ENCODE measurements at regions not wholly inside any gene's neighbourhood (a gene's known extent, or its start where the extent isn't known, plus 50 kb on each side); places are given as distances from the start of the nearest gene placed in this dataset.

DNA sequence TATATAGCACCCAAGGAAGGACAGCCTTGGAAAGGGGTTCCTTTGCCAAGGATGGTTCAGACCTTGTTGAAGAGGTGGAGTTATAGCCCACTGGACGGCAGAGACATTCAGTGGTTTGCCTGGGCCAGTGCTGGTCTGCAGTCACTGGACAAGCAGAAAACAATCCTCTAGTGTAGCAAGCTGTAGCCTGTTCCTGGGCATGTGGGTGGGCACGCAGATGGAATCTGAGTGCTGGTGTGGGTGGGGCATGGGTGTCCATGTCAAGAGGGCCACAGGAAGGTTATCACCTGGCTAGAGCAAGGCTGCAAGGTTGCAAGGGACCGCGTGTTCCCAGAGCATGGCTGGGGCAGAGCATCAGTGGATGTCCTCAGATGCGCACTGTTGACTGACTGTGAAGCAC is 244.7 kb downstream of the PTPRU start:
- intact Hi-C loops (cut with DNase I): no loop called here

DNA sequence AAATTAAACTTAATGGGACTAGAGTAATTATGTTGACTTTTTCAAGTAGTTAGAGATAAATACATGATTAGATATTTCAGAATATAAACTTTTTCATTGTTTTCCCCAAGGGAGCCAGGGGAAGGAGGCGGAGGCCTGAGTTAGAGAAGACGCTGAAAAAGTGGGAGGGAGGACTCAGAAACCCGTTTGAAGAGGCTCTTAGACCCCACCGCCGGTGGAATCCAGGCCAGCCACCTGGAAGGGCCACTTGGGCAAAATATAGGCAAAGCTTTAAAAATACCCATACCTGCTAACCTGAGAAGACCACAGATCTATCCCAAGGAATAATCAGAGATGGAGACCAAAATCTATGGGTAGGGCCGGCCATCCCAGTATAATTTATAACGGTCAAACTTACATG is 242.6 kb downstream of the PTPRU start:
- intact Hi-C loops (cut with DNase I): no loop called here

More for the DNA sequence above, 244.7 kb downstream of the PTPRU start:
- ATAC-seq (no peak), DNase-seq (ENCODE audit: low spot score) (no peak)

DNA sequence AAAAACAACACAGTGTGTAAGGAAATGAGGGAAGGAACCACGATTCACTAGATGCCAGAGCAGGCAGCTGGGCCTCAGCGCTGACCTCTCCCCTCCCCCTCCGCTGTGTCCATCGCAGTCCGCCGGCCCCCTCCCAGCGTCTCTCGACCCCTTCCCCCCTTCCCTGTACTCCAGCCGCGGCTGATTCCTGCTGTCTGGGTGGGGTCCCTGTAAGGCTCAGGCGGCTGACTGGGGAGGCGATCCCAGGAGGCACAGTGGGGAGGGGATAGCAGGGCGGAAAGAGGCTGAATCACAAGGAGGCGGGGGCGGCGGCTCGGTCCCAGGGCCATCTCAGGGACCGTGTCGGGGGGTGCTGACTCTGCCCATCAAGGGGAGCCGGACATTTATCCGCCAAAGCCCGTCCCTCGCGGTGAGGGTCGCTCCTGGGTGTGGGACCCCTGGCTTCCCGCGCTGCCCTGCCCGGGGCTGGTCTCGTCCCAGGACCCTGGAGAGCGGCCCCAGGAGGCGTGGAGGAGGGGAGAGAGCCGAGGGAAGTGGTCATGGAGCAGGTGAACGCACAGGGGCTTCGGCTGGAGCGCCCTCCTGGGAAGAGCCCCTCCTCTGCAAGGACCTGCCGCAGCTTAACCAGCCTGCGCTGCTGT is 241.9 kb downstream of the PTPRU start:
- intact Hi-C loops (cut with DNase I): no loop called here
- DNase-seq (ENCODE audit: low spot score): no peak
- no peak for ATAC-seq

More for the DNA sequence above, 242.6 kb downstream of the PTPRU start:
- DNase-seq (ENCODE audit: low spot score): no peak
- ATAC-seq: no peak

DNA sequence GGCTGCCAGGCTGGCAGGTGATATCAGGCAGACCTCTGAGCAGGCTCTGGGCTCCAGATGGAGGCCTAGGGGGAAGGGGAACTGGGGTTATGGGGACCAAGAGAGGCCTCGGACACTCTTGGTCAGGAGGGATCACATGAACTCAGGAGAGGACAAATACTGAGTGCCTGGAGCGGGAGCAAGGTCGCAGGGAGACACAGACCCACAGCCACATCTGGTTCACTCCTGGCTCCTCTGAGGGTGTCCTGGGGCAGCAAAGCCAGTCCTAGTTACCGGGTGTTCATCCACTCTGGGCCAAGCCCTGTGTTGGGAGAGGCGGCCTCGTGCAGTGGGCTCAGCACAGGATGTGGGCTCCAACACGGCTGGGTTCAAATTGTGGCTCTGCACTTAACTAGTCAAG is 239.0 kb downstream of the PTPRU start:
- intact Hi-C loops (cut with DNase I): no loop called here
- DNase-seq (ENCODE audit: low spot score): no peak

DNA sequence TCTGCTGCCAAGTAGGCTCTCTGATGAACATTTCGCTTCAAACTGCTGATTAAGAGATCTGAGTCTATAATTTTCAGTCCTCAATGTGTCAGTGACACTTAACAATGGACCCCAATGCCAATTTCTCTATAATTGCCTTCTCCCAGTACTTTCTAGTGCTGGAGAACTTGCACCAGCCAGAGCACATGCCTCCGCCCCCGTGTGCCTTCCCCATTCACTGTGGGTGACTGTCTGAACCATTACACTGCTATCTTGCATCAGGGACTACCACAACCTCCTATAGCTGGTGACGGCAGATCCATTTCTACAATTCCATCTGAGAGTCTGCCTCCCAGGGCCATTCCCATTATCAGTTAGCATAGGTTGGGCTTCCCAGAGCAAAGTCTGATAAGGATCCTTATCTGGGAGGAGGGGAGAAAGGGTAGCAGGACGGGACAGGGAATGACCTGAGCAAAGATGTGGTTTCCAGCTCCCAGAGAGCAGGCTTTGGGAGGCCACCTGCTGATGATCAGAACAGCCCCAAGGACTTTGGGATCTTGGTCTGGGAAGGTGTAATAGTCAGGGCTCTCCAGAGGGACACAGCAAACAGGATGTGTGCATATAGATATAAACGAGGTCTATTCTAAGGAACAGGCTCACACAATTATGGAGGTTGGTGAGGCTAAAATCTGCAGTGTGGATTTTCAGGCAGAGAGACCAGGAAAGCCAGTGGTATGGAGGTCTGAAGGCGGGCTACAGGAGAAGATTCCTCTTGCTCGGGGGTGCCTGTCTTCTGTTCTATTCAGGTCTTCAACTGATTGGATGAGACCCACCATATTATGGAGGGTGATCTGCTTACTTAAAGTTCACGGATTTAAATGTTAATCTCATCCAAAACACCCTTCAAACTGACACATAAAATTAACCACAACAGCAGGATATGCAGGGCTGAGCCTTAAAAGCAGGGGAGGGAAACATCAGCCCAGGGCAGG is 238.2 kb downstream of the PTPRU start:
- intact Hi-C loops (cut with DNase I): no loop called here
- DNase-seq (ENCODE audit: low spot score): no peak
- ATAC-seq: no peak

More for the DNA sequence above, 239.0 kb downstream of the PTPRU start:
- no peak for ATAC-seq

DNA sequence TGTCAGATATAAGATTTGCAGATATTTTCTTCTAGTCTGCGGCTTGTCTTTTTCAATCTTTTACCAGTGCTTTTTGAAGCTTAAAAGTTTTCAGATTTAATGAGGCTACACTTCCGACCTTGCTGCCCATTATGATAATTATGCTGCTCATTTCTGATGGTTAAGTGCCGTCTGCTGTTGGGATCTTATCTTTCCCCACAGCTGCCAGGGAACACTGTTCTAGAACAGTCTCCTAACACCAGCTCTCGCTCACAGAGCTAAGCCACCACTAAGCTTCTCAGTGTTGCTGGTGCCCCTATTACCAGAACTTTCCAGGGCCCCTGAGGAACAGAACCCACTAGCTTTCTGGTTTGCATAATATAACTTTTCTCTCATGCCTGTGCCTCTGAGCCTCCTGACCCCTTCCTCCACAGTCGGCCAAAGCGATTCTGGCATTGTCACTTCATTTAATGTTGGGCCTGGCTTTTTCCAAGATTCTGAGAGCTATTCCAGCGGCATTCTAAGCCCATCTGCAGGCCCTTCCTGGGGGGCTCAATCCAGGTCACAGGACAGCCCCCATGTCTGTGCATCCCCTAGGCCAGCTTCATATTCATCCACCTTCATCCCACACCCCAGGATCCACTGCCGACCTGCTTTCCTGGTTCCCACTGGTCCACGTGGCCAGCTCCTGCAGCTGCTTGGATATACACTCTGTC is 237.0 kb downstream of the PTPRU start:
- intact Hi-C loops (cut with DNase I): no loop called here
- DNase-seq (ENCODE audit: low spot score) (no peak), ATAC-seq (no peak)

DNA sequence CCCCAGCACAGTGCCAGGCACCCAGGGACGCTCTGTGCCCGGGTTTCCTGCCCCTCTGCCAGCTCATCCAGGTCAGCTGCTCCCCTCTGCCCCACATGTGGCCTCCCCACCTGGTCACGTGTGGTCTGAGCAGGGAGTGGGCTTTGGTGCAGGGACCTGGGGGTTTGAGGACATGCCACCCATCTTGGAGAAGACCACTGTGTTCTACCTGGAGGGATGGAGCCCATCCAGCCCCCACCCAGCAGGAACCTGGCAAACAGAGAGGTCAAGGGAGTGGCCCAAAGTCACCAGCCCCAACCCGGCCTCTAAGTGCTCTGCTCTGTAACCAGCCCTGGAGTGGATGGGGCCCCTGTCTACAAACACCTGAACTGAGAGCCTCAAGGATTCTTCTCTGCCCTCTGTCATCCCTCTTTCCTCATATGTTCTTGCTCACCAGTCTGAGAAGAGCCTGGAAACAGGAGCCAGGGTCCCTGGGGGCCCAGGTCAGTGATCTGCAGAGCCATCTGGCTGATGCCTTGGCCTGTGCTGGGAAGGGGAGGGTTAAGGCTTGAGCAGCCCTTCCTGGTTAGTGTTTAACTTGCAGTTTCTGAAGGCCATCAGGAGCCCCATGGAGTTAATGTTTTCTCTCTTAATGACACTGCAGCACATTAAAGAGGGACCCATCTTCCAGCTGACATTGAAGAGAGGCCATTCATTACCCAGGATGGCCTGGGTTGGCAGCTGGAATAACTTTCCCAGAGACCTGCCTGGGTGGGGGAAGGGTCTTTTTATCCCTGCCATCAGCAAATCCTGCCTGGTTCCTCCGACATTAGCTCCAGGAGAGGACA is 235.4 kb downstream of the PTPRU start:
- intact Hi-C loops (cut with DNase I): no loop called here
- DNase-seq (ENCODE audit: low spot score) (no peak), ATAC-seq (no peak)

DNA sequence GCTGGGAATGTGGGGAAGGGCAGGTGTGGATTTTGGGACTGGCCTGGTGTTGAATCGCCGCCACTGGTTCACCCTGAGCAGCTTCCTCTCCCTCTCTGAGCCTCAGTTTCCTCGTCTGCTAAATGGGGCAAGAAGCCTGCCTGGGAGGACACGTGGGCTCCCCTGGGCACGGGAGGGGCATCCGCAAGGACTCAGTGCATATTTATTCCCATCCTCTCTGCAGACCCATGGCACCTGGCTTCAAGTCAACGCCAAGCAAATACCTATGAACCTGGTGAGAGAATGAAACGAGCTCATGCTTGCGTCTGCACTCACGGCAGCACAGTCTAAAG is 234.4 kb downstream of the PTPRU start:
- intact Hi-C loops (cut with DNase I): no loop called here
- DNase-seq (ENCODE audit: low spot score) (no peak), ATAC-seq (no peak)

DNA sequence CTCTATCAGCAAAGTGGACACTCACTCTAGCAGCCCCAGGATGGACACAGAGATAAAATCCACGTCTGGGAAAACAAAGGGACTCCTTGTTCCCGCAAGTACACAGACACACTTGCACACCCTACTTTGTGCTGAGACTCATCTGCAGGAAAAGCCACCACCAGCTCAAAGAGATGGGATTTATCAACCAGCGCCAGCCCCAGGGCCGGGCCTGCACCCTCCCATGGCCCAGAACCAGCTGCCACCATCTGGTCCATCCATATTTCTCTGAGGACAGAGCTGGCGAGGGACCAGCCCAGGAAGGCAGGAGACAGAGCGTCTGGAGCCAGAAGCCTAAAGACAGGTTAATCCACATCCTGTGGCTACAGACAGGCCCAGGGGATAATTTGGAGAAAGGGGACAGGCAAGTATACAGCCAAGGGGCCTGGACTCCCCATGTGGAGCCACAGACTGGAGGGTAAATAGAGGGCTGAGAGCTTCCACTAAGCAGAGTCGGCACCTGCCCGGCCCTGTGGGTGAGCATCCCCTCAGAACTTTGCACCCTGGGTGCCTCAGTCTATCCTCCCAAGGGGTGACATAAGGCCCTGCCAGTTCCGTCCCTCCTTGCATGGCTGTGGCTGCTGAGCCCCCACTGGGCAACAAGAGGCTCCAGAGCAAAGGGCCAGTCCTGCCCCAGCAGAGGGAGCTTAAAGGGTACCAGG is 233.9 kb downstream of the PTPRU start:
- no peak for DNase-seq (ENCODE audit: low spot score)
- no peak for ATAC-seq
- intact Hi-C loops (cut with DNase I): no loop called here

DNA sequence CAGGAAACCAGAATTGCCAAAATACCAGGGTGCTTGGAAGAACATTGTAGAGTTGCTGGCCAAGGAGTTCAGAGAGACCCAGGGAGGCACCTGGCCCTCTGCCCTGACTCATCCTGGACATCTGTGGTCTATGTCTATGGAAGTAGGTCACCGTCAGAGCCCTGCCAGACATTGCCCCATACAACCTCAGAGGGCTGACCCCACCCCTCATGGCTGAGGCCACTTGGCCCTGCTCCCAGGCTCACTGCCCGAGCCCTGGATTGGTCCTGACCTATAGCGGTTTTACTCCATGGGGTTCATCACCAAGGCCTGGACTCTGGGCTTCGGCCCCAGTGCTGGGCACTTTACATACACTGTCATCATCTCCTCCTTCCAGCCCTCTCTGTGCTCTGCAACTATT is 233.1 kb downstream of the PTPRU start:
- no peak for DNase-seq (ENCODE audit: low spot score)
- ATAC-seq: peak; percentile 52
- intact Hi-C loops (cut with DNase I): no loop called here

DNA sequence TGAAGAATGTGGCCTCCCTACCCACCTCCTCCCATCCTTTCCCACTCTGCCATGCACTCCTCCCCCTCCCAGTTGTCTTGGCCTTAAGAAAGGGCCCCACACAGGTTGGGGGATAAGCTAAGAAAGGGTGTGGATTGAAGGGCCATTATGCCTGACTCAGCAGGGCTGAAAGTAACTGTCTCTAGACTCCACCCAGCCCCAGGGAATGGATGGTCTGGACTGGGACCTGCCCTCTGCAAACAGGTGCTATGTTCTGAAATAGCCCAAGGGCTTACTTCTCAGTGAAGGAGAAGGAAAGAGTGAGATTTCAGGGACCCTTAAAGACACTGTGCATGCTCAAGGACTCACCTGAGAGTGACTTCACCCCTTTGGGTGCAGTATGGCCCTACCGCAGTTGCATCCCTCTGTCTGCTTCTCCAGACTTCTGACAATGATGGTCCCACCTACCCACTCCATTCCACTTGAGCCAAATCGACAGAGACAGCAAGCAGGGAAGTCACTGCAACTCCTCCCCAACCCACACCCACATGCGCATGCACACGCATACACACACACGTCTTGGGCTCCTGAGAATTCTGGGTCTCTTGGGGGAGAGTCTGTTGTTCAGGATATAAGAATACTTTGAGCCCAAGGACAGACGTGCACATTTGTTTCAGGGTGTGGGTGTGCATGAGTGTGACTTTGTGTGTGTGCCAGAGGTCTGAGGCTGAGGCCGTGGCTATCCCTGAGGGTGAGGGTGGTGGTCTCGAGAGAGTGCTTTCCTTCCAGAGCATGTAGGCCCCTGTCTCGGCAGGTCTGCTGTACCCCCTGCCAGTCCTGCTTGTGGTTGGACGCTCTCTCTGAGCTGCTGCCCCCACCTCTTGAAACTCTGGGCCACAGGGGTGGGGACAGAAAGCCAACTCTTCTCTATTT is 231.9 kb downstream of the PTPRU start:
- DNase-seq (ENCODE audit: low spot score) (no peak), ATAC-seq (no peak)
- intact Hi-C loops (cut with DNase I): no loop called here

DNA sequence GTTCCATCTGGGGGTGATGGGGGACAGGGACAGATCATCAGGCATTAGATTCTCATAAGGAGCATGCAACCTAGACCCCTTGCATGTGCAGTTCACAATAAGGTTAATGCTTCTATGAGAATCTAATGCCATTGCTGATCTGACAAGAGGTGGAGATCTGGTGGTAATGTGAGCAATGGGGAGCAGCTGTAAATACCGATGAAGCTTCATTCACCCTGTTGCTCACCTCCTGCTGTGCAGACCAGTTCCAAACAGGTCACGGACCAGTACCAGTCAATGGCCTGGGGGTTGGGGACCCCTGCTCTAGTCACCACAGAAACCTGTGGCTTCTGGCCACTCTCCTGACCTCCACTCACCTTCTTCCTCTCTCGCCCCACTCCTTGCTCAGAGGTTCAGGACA is 229.9 kb downstream of the PTPRU start:
- no peak for DNase-seq (ENCODE audit: low spot score)
- ATAC-seq: no peak
- intact Hi-C loops (cut with DNase I): no loop called here

DNA sequence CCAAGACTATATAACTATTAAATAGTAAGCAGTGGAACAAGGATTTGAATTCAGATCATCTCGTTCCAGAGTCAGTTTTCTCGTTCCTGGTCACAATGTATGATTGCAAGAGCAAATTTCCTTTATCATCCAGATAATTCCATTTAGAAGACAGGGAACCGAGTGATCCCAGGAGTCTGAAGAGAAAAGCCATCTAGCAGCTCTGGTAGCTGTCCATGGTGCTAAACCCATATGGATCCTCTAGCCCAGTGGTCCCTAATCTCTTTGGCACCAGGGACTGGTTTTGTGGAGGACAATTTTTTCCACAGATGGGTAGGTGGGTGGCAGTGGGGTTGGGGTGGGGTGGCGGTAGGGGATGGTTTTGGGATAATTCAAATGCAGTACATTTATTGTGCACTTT is 229.4 kb downstream of the PTPRU start:
- no peak for ATAC-seq
- intact Hi-C loops (cut with DNase I): no loop called here
- DNase-seq (ENCODE audit: low spot score): no peak

DNA sequence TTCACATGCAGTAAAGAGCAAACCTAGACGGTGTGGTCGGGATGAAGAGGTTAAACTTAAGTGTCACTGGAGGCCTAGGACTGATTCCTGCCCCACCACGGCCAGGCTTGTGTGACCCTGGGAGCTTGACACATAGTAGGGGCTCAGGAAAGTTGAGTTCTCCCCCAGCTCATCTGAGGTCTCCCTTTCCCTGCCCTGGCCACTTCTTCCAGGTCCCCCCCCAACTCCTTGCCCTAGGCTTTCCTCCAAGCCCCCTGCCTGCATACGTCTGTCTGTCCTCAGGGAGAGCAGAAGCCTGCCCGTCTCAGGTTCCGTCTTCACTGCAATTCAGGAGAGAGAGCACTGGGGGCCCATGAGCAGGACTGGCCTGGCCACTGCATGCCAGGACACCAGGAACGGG is 225.8 kb downstream of the PTPRU start:
- intact Hi-C loops (cut with DNase I): no loop called here
- DNase-seq (ENCODE audit: low spot score): no peak
- no peak for ATAC-seq

DNA sequence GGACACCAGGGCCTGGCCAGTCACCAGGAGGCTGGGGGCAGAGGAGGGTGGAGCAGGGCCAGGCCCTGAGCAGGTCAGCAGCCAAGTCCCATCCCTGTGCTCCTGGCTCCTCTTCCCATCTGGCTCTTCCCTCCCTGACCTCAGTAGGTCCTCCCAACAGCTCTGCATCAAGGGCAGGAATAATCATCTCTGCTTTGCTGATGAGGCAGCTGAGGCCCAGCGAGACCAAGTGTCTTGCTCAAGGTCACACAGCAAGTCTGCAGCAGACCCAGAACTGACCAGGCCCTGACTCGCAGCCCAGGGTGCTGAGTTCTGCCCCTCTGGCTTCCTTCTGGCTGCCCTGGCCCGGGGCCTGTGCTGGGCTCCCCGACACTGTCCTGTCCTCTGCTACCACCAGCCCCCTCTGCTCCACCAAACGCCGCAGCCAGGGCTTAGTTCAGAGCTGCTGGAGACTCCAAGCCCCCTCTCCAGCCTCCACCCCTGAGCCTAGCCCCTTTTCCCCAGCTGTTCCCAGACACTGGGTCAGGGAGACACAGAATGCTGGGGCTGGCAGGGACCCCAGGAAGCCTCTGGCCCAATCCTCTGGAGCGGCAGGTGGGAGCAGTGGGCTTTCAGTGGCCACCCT is 224.9 kb downstream of the PTPRU start:
- DNase-seq (ENCODE audit: low spot score): peak; percentile 31
- no peak for ATAC-seq
- intact Hi-C loops (cut with DNase I): no loop called here

DNA sequence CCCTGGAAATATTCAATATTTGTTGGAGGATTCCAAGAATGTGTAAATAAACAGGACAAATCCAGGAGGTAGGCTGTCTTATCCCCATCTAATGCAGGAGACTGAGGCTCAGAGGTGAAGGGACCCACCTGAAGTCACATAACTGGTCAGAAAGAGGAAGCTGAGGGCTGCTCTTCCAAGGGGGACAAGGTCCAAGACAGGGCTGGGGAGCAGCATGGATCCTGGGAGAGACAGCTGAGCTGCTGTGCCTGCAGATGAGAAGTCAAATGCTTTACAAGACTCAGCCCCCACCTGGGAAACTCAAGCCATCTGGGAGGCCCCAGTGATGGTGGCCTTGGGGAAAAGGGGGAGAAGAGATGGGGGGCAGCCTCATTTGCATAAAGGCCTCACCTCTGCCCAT is 224.4 kb downstream of the PTPRU start:
- intact Hi-C loops (cut with DNase I): no loop called here
- no peak for ATAC-seq
- DNase-seq (ENCODE audit: low spot score): no peak

DNA sequence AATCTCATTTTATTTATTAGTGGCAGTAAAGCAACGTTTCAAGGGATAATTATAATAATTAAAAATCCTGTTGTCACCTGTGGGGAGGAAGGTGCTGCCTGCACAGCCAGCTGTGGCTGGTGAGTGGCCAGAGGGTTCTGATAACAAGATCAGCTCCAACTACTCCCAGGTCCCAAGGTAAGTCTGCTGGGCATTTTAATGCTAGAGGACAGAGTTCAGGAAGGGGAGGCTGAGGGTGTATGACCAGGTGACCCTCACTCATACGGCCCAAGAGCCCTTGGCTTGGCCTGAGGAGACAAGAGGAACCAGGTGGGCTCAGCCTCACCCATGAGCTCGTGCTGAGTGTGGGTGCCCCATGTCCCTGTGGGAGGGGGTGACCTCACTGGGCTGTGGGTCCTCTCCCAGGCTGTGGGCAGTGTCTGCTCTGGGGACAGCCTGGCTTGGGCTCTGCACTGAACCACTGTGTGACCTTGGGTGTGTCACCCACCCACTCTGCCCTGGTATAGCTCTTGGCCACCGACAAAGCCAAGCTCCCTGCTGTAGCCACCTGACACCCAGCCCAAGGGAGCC is 223.8 kb downstream of the PTPRU start:
- DNase-seq (ENCODE audit: low spot score) (no peak), ATAC-seq (no peak)
- intact Hi-C loops (cut with DNase I): no loop called here

All from sciatic nerve (tissue), 2 donors.